K562 (cell line): ENCODE measurements at regions not wholly inside any gene's neighbourhood (a gene's known extent, or its start where the extent isn't known, plus 50 kb on each side); places are given as distances from the start of the nearest gene placed in this dataset.

Experiments
- ATAC-seq: fragments of 200-7000 bp; cut with Tn5 transposase; 3 replicates; pipeline ENCODE4 v1.9.1; 2020; ENCODE audit warnings: moderate library complexity
- BruUV-seq: library from RNA; stranded (reverse); fragments of 400-500 nt; replicated peaks from 2 replicates; lab custom pipeline; 2021; lab: Mats Ljungman, UMichigan
- CTCF ChIA-PET: fragments of 300-600 bp; formaldehyde crosslinking; extraction: SDS; loops from one replicate; lab custom pipeline; 2021; ENCODE audit warnings: low intra/inter-chr PET ratio; lab: Yijun Ruan, JAX
- POLR2A ChIA-PET: fragments of 300-600, 350-650 bp; sonication (Branson Sonifier 250); formaldehyde crosslinking; extraction: SDS; loops from one replicate; lab custom pipeline; 2021; ENCODE audit warnings: antibody characterized with exemption, inconsistent platforms; lab: Yijun Ruan, JAX
- DNase-seq, 4 experiments: peaks; one replicate each; pipeline versions ENCODE4 v3.0.0 to v3.0.0-alpha.2; 2011 to 2018; ENCODE audit warnings: low spot score in 3 of 4, mixed read lengths in 3 of 4; ENCODE audit errors: extremely low read depth in 1 of 4
- FAIRE-seq: peaks from 2 replicates; lab custom pipeline; 2011; peaks lifted over from hg19 to GRCh38; lab: Jason Lieb, UNC
- H2AFZ ChIP-seq: 2 replicates; pipeline ENCODE4 v1.6.0; 2011; ENCODE audit warnings: low read depth, low read length, control low read depth, inconsistent platforms
- H3K27ac ChIP-seq: fragments of 200-600 bp; 3 replicates; pipeline ENCODE4 v1.8.0; 2011; ENCODE audit warnings: low read depth, mild to moderate bottlenecking, control low read depth, inconsistent platforms, low read length, moderate library complexity, mixed read lengths; ENCODE audit errors: extremely low read depth
- H3K27me3 ChIP-seq, 2 experiments: fragments of 300-600 bp in 1 of 2; 2 replicates in 1 of 2; 3 replicates in 1 of 2; pipeline versions ENCODE4 v1.6.0 to v1.8.0; 2011; ENCODE audit warnings: inconsistent platforms in 2 of 2, low read length in 2 of 2, mild to moderate bottlenecking in 1 of 2, mixed read lengths in 1 of 2, moderate library complexity in 1 of 2; ENCODE audit not compliant: control insufficient read depth in 2 of 2, insufficient read depth in 2 of 2
- H3K36me3 ChIP-seq: fragments of 300-600 bp; 3 replicates; pipeline ENCODE4 v1.8.0; 2011; ENCODE audit warnings: mild to moderate bottlenecking, low read length, inconsistent platforms; ENCODE audit not compliant: control insufficient read depth, insufficient read depth
- H3K4me1 ChIP-seq, 2 experiments: fragments of 200-600 bp in 1 of 2; replicated peaks in 1 of 2; 2 replicates in 1 of 2; 3 replicates in 1 of 2; pipeline versions ENCODE4 v1.5.1 to v1.8.0; 2011; ENCODE audit warnings: inconsistent platforms in 2 of 2, low read length in 2 of 2, mild to moderate bottlenecking in 1 of 2, mixed read lengths in 1 of 2, moderate library complexity in 1 of 2; ENCODE audit not compliant: control insufficient read depth in 2 of 2, insufficient read depth in 2 of 2
- H3K4me2 ChIP-seq: 2 replicates; pipeline ENCODE4 v1.6.1; 2011; ENCODE audit warnings: low read length, control low read depth, inconsistent platforms, mixed read lengths; ENCODE audit not compliant: insufficient read depth
- H3K4me3 ChIP-seq: fragments of 200-600 bp; sonication (generic), shearing (Covaris generic); 2 replicates; pipeline ENCODE4 v1.5.1; 2016; ENCODE audit warnings: control low read depth, inconsistent platforms
- H3K79me2 ChIP-seq: fragments of 200-600 bp; 3 replicates; pipeline ENCODE4 v1.8.0; 2011; ENCODE audit warnings: low read length, inconsistent platforms; ENCODE audit not compliant: control insufficient read depth, insufficient read depth
- H3K9ac ChIP-seq, 2 experiments: 2 replicates each; pipeline versions ENCODE4 v1.6.0 to v1.6.1; 2011; ENCODE audit warnings: low read depth in 2 of 2, low read length in 2 of 2, control low read depth in 1 of 2, inconsistent platforms in 1 of 2, mild to moderate bottlenecking in 1 of 2, mixed read lengths in 1 of 2; ENCODE audit not compliant: insufficient read depth in 1 of 2
- H3K9me1 ChIP-seq: one replicate; pipeline ENCODE4 v1.6.0; 2011; ENCODE audit warnings: inconsistent platforms, mild to moderate bottlenecking, low read length, moderate library complexity; ENCODE audit not compliant: control insufficient read depth, insufficient read depth
- H3K9me3 ChIP-seq: replicated peaks from 2 replicates; pipeline ENCODE4 v1.5.1; 2011; ENCODE audit warnings: low read depth, low read length, inconsistent platforms; ENCODE audit not compliant: control insufficient read depth, insufficient read depth
- H4K20me1 ChIP-seq: replicated peaks from 2 replicates; pipeline ENCODE4 v1.6.1; 2011; ENCODE audit warnings: low read length, inconsistent platforms, mixed read lengths; ENCODE audit not compliant: control insufficient read depth, insufficient read depth
- JUND ChIP-seq, 2 experiments: IDR thresholded peaks; 2 replicates in 1 of 2; 3 replicates in 1 of 2; pipeline ENCODE4 v1.6.1; 2011; ENCODE audit warnings: borderline replicate concordance in 2 of 2, low read depth in 2 of 2, low read length in 2 of 2, improper control_type of control experiment in 1 of 2, missing biosample characterization in 1 of 2, missing genetic modification characterization in 1 of 2, missing genetic modification reagents in 1 of 2
- LEF1 ChIP-seq: fragments of 450-650 bp; IDR thresholded peaks from 2 replicates; pipeline ENCODE4 v1.6.1; 2016; ENCODE audit warnings: mild to moderate bottlenecking
- PHF21A ChIP-seq: fragments of 450-650 bp; IDR thresholded peaks from 2 replicates; pipeline ENCODE4 v1.6.1; 2017; ENCODE audit warnings: low read depth, borderline replicate concordance
- PTBP1 ChIP-seq: fragments of 200-400 bp; formaldehyde crosslinking; IDR thresholded peaks from 2 replicates; pipeline ENCODE4 v1.6.1; 2017; ENCODE audit warnings: low read depth, low read length
- SIN3A ChIP-seq, 2 experiments: fragments of 150-350 bp in 1 of 2; IDR thresholded peaks; 2 replicates each; pipeline ENCODE4 v1.6.1; 2011 to 2016; ENCODE audit warnings: borderline replicate concordance in 2 of 2, low read depth in 2 of 2, low read length in 2 of 2, mild to moderate bottlenecking in 2 of 2, moderate library complexity in 2 of 2; ENCODE audit not compliant: control insufficient read depth in 1 of 2
- SMARCC2 ChIP-seq: fragments of 450-650 bp; IDR thresholded peaks from 2 replicates; pipeline ENCODE4 v1.6.1; 2017; ENCODE audit warnings: antibody characterized with exemption, moderate library complexity, mild to moderate bottlenecking, low read depth
- ZBTB1 ChIP-seq: sonication (generic); formaldehyde crosslinking; IDR thresholded peaks from 2 replicates; pipeline ENCODE4 v1.8.1; 2023; ENCODE audit warnings: missing genetic modification reagents, low read depth, mild to moderate bottlenecking, borderline replicate concordance
- ZNF165 ChIP-seq: fragments of 250-450 bp; sonication (Bioruptor Pico); IDR thresholded peaks from 2 replicates; pipeline ENCODE4 v1.4.0; 2020; ENCODE audit warnings: borderline replicate concordance
- WGBS: fragments of 100-300 bp; shearing (Covaris generic); methylation state at CpG from one replicate; pipeline ENCODE4 v1.1.6; 2016; ENCODE audit warnings: low coverage, mixed read lengths; ENCODE audit not compliant: insufficient coverage; ENCODE audit errors: missing lambda C conversion rate; 5-methylcytosine and 5-hydroxymethylcytosine counted together
- in situ Hi-C: fragments of 300-500 bp; cut with MboI; formaldehyde crosslinking; loops from 4 replicates; pipeline ENCODE4 v1.15.0; 2018; ENCODE audit warnings: inconsistent platforms, mixed read lengths
- intact Hi-C: fragments of 100-400 bp; cut with micrococcal nuclease; formaldehyde crosslinking; loops from 2 replicates; pipeline ENCODE4 v1.14.2; 2022

DNA sequence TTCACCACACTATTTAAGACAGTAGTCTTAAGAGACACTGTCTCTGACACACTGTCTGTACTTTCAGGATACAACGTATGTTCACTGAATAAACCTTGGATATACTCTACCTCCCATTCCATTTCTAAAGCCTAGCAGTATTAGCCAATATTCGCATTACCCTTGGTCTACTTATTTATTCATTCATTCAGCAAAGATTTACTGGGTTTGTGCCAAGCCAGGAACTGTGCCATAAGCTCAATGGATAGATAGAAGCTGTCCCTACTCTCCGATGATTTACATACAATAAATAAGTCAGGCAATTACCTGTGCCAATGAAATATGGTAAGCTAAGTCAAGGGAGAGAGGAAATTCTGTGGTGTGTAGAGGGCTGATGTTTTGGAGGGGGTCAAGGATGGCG is 195.2 kb upstream of the RAB4A start:
- Histone ChIP-seq H2AFZ (no peak overlapping the region), H3K9me1 (no peaks in the 10 kb centered on the region), H3K9me3 (no peaks in the 10 kb centered on the region), H3K9ac (no peak overlapping the region), H4K20me1 (no peaks in the 10 kb centered on the region), H3K27me3 (peaks cover 6 to 34% of the 10 kb centered on the region in 2 experiments; a peak in 4 of 5 replicates), H3K36me3 (no peaks in the 10 kb centered on the region), H3K27ac (no peak overlapping the region), H3K79me2 (no peaks in the 10 kb centered on the region), H3K4me3 (no peak overlapping the region), H3K4me1 (no peaks in the 10 kb centered on the region), H3K4me2 (no peak overlapping the region)
- in situ Hi-C loops = no loop called here
- DNase-seq = no peak
- ChIA-PET CTCF (no interaction called here), POLR2A (interaction anchor here (1.0 kb wide), 1 partner anchor 17 kb away, joined by 3 read pairs; no protein-coding TSS in a partner anchor)
- no TSS peak for BruUV-seq
- 1% methylated on average over 4 of the region's 4 CpGs for WGBS
- TF ChIP-seq PTBP1 = no peak
- no peak for TF ChIP-seq SIN3A (IDR thresholded peaks at IDR 0.05; ENCODE audit: borderline replicate concordance in 2 of 2, control insufficient read depth in 1 of 2, low read depth in 2 of 2, low read length in 2 of 2)
- TF ChIP-seq PHF21A = no peak
- intact Hi-C loops = no loop called here
- no peak for FAIRE-seq
- no peak for ATAC-seq

DNA sequence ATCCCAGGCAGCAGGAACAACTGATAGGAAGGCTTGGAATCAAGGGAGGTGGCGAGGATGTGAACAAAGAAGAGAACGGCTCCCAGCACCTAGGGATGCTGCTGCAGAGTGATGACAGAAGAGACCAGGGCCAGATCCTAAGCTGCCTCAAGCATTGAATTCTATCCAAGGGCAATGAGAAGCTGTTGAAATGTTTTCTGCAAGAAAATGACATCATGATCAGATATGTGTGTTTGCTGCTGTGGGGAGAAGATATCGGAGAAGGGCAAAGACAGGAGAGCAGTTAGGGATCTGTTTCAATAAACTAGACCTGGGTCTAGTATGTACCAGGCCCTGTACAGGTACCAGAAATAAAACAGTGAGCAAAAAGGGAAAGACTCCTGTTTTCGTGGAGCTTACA is 194.7 kb upstream of the RAB4A start:
- no peak overlapping the region for H3K4me3 ChIP-seq
- in situ Hi-C loops (no loop called here), intact Hi-C loops (no loop called here)
- 2% methylated on average over 4 of the region's 4 CpGs for WGBS
- no peaks in the 10 kb centered on the region for H3K9me3 ChIP-seq
- POLR2A ChIA-PET = interaction anchor here (1.0 kb wide), 1 partner anchor 16 kb away, joined by 3 read pairs; no protein-coding TSS in a partner anchor
- BruUV-seq = no TSS peak
- FAIRE-seq = no peak
- no peaks in the 10 kb centered on the region for H3K9me1 ChIP-seq
- H3K9ac ChIP-seq = no peak overlapping the region
- no peaks in the 10 kb centered on the region for H4K20me1 ChIP-seq
- H3K79me2 ChIP-seq = no peaks in the 10 kb centered on the region
- DNase-seq = no peak
- H3K27me3 ChIP-seq = peaks cover 6 to 32% of the 10 kb centered on the region in 2 experiments; a peak in 4 of 5 replicates
- CTCF ChIA-PET = no interaction called here
- no peak for TF ChIP-seq SMARCC2
- TF ChIP-seq LEF1 = no peak
- TF ChIP-seq JUND (IDR thresholded peaks at IDR 0.05; ENCODE audit: borderline replicate concordance, low read depth, low read length) = peak; percentile 18; the same call in 1 of the 2 replicates
- no peak for TF ChIP-seq JUND (tag; IDR thresholded peaks at IDR 0.05; ENCODE audit: borderline replicate concordance, low read depth, low read length)
- TF ChIP-seq ZNF165 = no peak
- no peak for TF ChIP-seq ZBTB1 (CRISPR knock-in tag)
- TF ChIP-seq, all 486 proteins: peak for 1
- ATAC-seq = no peak
- no peaks in the 10 kb centered on the region for H3K36me3 ChIP-seq
- H3K27ac ChIP-seq = no peak overlapping the region
- no peaks in the 10 kb centered on the region for H3K4me1 ChIP-seq
- no peak overlapping the region for H3K4me2 ChIP-seq
- no peak overlapping the region for H2AFZ ChIP-seq
